ENCODE measurements at regions not wholly inside any gene's neighbourhood (a gene's known extent, or its start where the extent isn't known, plus 50 kb on each side); places are given as distances from the start of the nearest gene placed in this dataset.

- no peak for DNase-seq (ENCODE audit: insufficient read length, low spot score, missing footprints)
- Histone ChIP-seq H3K36me3 (ENCODE audit: insufficient read depth, low read length) (no peaks in the 10 kb centered on the region), H3K27me3 (ENCODE audit: insufficient read depth, low read length) (no peaks in the 10 kb centered on the region), H3K27ac (ENCODE audit: low read depth, low read length) (no peak overlapping the region), H3K79me2 (ENCODE audit: insufficient read depth, low read length) (no peaks in the 10 kb centered on the region), H3K9me3 (ENCODE audit: low read depth, low read length) (no peaks in the 10 kb centered on the region), H4K20me1 (ENCODE audit: insufficient read depth, low read length) (no peaks in the 10 kb centered on the region), H3K4me2 (ENCODE audit: insufficient read depth, low read length) (no peak overlapping the region), H3K4me3 (ENCODE audit: insufficient read depth, low read length) (no peak overlapping the region), H3K4me1 (ENCODE audit: insufficient read depth, low read length) (no peaks in the 10 kb centered on the region), H2AFZ (ENCODE audit: low read length) (no peak overlapping the region)
- TF ChIP-seq, protein P1, sequence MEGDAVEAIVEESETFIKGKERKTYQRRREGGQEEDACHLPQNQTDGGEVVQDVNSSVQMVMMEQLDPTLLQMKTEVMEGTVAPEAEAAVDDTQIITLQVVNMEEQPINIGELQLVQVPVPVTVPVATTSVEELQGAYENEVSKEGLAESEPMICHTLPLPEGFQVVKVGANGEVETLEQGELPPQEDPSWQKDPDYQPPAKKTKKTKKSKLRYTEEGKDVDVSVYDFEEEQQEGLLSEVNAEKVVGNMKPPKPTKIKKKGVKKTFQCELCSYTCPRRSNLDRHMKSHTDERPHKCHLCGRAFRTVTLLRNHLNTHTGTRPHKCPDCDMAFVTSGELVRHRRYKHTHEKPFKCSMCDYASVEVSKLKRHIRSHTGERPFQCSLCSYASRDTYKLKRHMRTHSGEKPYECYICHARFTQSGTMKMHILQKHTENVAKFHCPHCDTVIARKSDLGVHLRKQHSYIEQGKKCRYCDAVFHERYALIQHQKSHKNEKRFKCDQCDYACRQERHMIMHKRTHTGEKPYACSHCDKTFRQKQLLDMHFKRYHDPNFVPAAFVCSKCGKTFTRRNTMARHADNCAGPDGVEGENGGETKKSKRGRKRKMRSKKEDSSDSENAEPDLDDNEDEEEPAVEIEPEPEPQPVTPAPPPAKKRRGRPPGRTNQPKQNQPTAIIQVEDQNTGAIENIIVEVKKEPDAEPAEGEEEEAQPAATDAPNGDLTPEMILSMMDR (IDR thresholded peaks at IDR 0.05; ENCODE audit: extremely low read depth, low read depth, low read length) = no peak
Observed at GRCh38 chrX:98568795-98569194, 1685.1 kb downstream of the RPA4 start.

GRCh38 chrX:98605941-98606340 is 1722.2 kb downstream of the RPA4 start:
- TF ChIP-seq, protein P1 (IDR thresholded peaks at IDR 0.05; ENCODE audit: extremely low read depth, low read depth, low read length) = no peak
- Histone ChIP-seq H3K4me3 (ENCODE audit: insufficient read depth, low read length) (no peak overlapping the region), H4K20me1 (ENCODE audit: insufficient read depth, low read length) (no peaks in the 10 kb centered on the region), H3K27me3 (ENCODE audit: insufficient read depth, low read length) (no peaks in the 10 kb centered on the region), H3K9me3 (ENCODE audit: low read depth, low read length) (no peaks in the 10 kb centered on the region), H3K36me3 (ENCODE audit: insufficient read depth, low read length) (no peaks in the 10 kb centered on the region), H3K27ac (ENCODE audit: low read depth, low read length) (no peak overlapping the region), H3K79me2 (ENCODE audit: insufficient read depth, low read length) (no peaks in the 10 kb centered on the region), H3K4me2 (ENCODE audit: insufficient read depth, low read length) (no peak overlapping the region), H3K4me1 (ENCODE audit: insufficient read depth, low read length) (no peaks in the 10 kb centered on the region), H2AFZ (ENCODE audit: low read length) (no peak overlapping the region)
- DNase-seq (ENCODE audit: insufficient read length, low spot score, missing footprints) = no peak

- no peaks in the 10 kb centered on the region for H4K20me1 ChIP-seq (ENCODE audit: insufficient read depth, low read length)
- no peak overlapping the region for H2AFZ ChIP-seq (ENCODE audit: low read length)
- H3K4me3 ChIP-seq (ENCODE audit: insufficient read depth, low read length) = no peak overlapping the region
- no peak overlapping the region for H3K4me2 ChIP-seq (ENCODE audit: insufficient read depth, low read length)
- H3K4me1 ChIP-seq (ENCODE audit: insufficient read depth, low read length) = no peaks in the 10 kb centered on the region
- no peaks in the 10 kb centered on the region for H3K36me3 ChIP-seq (ENCODE audit: insufficient read depth, low read length)
- DNase-seq (ENCODE audit: insufficient read length, low spot score, missing footprints) = no peak
- TF ChIP-seq, protein P1 (IDR thresholded peaks at IDR 0.05; ENCODE audit: extremely low read depth, low read depth, low read length) = no peak
- no peak overlapping the region for H3K27ac ChIP-seq (ENCODE audit: low read depth, low read length)
- no peaks in the 10 kb centered on the region for H3K79me2 ChIP-seq (ENCODE audit: insufficient read depth, low read length)
- H3K27me3 ChIP-seq (ENCODE audit: insufficient read depth, low read length) = no peaks in the 10 kb centered on the region
- H3K9me3 ChIP-seq (ENCODE audit: low read depth, low read length) = no peaks in the 10 kb centered on the region
Observed at GRCh38 chrX:98607739-98608138, 1724.0 kb downstream of the RPA4 start.

GRCh38 chrX:98627645-98628044 is 1743.9 kb downstream of the RPA4 start:
- Histone ChIP-seq H4K20me1 (ENCODE audit: insufficient read depth, low read length) (no peaks in the 10 kb centered on the region), H3K4me2 (ENCODE audit: insufficient read depth, low read length) (no peak overlapping the region), H3K36me3 (ENCODE audit: insufficient read depth, low read length) (no peaks in the 10 kb centered on the region), H3K4me3 (ENCODE audit: insufficient read depth, low read length) (no peak overlapping the region), H2AFZ (ENCODE audit: low read length) (no peak overlapping the region), H3K9me3 (ENCODE audit: low read depth, low read length) (no peaks in the 10 kb centered on the region), H3K27me3 (ENCODE audit: insufficient read depth, low read length) (no peaks in the 10 kb centered on the region), H3K79me2 (ENCODE audit: insufficient read depth, low read length) (no peaks in the 10 kb centered on the region), H3K27ac (ENCODE audit: low read depth, low read length) (no peak overlapping the region), H3K4me1 (ENCODE audit: insufficient read depth, low read length) (no peaks in the 10 kb centered on the region)
- no peak for DNase-seq (ENCODE audit: insufficient read length, low spot score, missing footprints)
- TF ChIP-seq, protein P1 (IDR thresholded peaks at IDR 0.05; ENCODE audit: extremely low read depth, low read depth, low read length) = no peak

Measured in osteoblast (primary cell).